Neural cell (in vitro differentiated cells): ENCODE measurements at regions not wholly inside any gene's neighbourhood (a gene's known extent, or its start where the extent isn't known, plus 50 kb on each side); places are given as distances from the start of the nearest gene placed in this dataset.

Source experiments
- H2AFZ ChIP-seq: fragments of 200-600, 300-800 bp; sonication (generic), shearing (Covaris generic); 2 replicates; pipeline ENCODE4 v1.6.0; 2014; ENCODE audit warnings: low read depth, mild to moderate bottlenecking, antibody characterized with exemption, low read length, moderate library complexity
- H3F3A ChIP-seq: fragments of 200-600 bp; shearing (Covaris generic); 2 replicates; pipeline ENCODE4 v1.6.1; 2016; ENCODE audit warnings: mild to moderate bottlenecking, moderate library complexity, mixed read lengths, antibody characterized with exemption, low read length; ENCODE audit not compliant: insufficient read depth, poor library complexity, severe bottlenecking
- H3K27ac ChIP-seq: fragments of 200-600, 300-800 bp; sonication (generic), shearing (Covaris generic); 2 replicates; pipeline ENCODE4 v1.5.1; 2014; ENCODE audit warnings: mild to moderate bottlenecking, low read length, moderate library complexity
- H3K27me3 ChIP-seq: fragments of 300-800, 200-600 bp; sonication (generic), shearing (Covaris generic); 2 replicates; pipeline ENCODE4 v1.6.0; 2014; ENCODE audit warnings: mild to moderate bottlenecking, low read depth, low read length, moderate library complexity; ENCODE audit not compliant: insufficient read depth
- H3K36me3 ChIP-seq: fragments of 300-800, 200-600 bp; sonication (generic), shearing (Covaris generic); 2 replicates; pipeline ENCODE4 v1.5.1; 2014; ENCODE audit warnings: mild to moderate bottlenecking, antibody characterized with exemption, low read length, moderate library complexity; ENCODE audit not compliant: insufficient read depth
- H3K4me2 ChIP-seq: fragments of 300-800, 200-600 bp; sonication (generic), shearing (Covaris generic); 2 replicates; pipeline ENCODE4 v1.6.0; 2014; ENCODE audit warnings: mild to moderate bottlenecking, low read length
- H3K4me3 ChIP-seq: fragments of 300-800, 200-600 bp; sonication (generic), shearing (Covaris generic); 2 replicates; pipeline ENCODE4 v1.5.1; 2014; ENCODE audit warnings: mild to moderate bottlenecking, low read length, moderate library complexity
- H3K79me2 ChIP-seq: fragments of 200-600 bp; shearing (Covaris generic); replicated peaks from 2 replicates; pipeline ENCODE4 v1.6.0; 2014; ENCODE audit warnings: mild to moderate bottlenecking, low read length, moderate library complexity; ENCODE audit not compliant: insufficient read depth
- H3K9ac ChIP-seq: fragments of 300-800, 200-600 bp; sonication (generic), shearing (Covaris generic); 2 replicates; pipeline ENCODE4 v1.6.1; 2016; ENCODE audit warnings: mild to moderate bottlenecking, low read length, mixed read lengths
- H3K9me2 ChIP-seq: fragments of 200-600 bp; shearing (Covaris generic); 2 replicates; pipeline ENCODE4 v1.6.1; 2016; ENCODE audit warnings: mild to moderate bottlenecking, low read length, mixed read lengths; ENCODE audit not compliant: insufficient read depth
- H3K9me3 ChIP-seq: fragments of 200-600, 300-800 bp; sonication (generic), shearing (Covaris generic); 2 replicates; pipeline ENCODE4 v1.6.1; 2016; ENCODE audit warnings: mild to moderate bottlenecking, mixed run types, low read length, moderate library complexity, mixed read lengths
- H4K20me1 ChIP-seq: fragments of 200-600 bp; shearing (Covaris generic); 2 replicates; pipeline ENCODE4 v1.6.1; 2016; ENCODE audit warnings: mild to moderate bottlenecking, mixed run types; ENCODE audit not compliant: insufficient read depth
- EP300 ChIP-seq: fragments of 450-650 bp; conservative IDR thresholded peaks from 2 replicates; pipeline ENCODE4 v1.6.1; 2014; ENCODE audit warnings: antibody characterized with exemption, mild to moderate bottlenecking, moderate library complexity; ENCODE audit not compliant: poor library complexity, severe bottlenecking
- EZH2 ChIP-seq: fragments of 200-600, 300-800 bp; shearing (Covaris generic), sonication (generic); IDR thresholded peaks from 2 replicates; pipeline ENCODE4 v1.6.1; 2014; ENCODE audit warnings: antibody characterized with exemption, low read length, borderline replicate concordance, mild to moderate bottlenecking; ENCODE audit not compliant: insufficient read depth, poor library complexity, severe bottlenecking
- MXI1 ChIP-seq: fragments of 450-650 bp; conservative IDR thresholded peaks from 2 replicates; pipeline ENCODE4 v1.6.1; 2014; ENCODE audit warnings: antibody characterized with exemption, mild to moderate bottlenecking; ENCODE audit not compliant: poor library complexity, severe bottlenecking
- POLR2AphosphoS5 ChIP-seq: IDR thresholded peaks from 2 replicates; pipeline ENCODE4 v1.6.1; 2012
- RAD21 ChIP-seq: fragments of 450-650 bp; conservative IDR thresholded peaks from 2 replicates; pipeline ENCODE4 v1.6.1; 2014; ENCODE audit warnings: antibody characterized with exemption, mild to moderate bottlenecking, moderate library complexity
- SMC3 ChIP-seq: fragments of 450-650 bp; conservative IDR thresholded peaks from 2 replicates; pipeline ENCODE4 v1.6.1; 2014; ENCODE audit warnings: antibody characterized with exemption, mild to moderate bottlenecking, moderate library complexity; ENCODE audit not compliant: poor library complexity
- TAF1 ChIP-seq: IDR thresholded peaks from 2 replicates; pipeline ENCODE4 v1.6.1; 2012; ENCODE audit warnings: low read depth
- TF ChIP-seq, protein P1 (sequence below): fragments of 450-650 bp; IDR thresholded peaks from 2 replicates; pipeline ENCODE4 v1.5.1; 2014; ENCODE audit warnings: antibody characterized with exemption, mild to moderate bottlenecking, moderate library complexity; ENCODE audit not compliant: poor library complexity, severe bottlenecking
- TF ChIP-seq, protein P2 (sequence below): IDR thresholded peaks from 2 replicates; pipeline ENCODE4 v1.6.1; 2012; ENCODE audit warnings: borderline replicate concordance

DNA sequence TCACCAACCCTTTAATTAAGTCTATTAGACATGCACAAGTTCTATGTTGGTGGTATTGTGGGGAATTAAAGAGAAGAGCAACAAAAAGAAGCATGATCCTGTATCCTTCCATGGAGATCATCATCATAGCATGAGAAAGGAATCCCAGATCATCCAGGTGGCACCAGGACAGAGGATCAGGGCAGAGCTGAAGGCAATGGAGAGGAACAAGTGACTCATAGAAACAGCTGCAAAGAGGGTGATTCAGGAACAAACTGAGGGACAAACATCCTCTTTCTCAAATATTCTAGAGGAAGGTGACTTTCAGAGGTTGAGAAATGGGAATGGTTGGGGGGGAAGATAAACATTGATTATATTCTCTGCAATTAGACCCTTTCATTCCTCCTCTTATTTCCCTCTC, 105.5 kb upstream of the OTUD4 start:
- Histone ChIP-seq H3K4me3 (no peak overlapping the region), H3K9me2 (no peaks in the 10 kb centered on the region), H3K36me3 (no peaks in the 10 kb centered on the region), H3K4me2 (no peak overlapping the region), H3K9ac (no peak overlapping the region), H3K27me3 (no peaks in the 10 kb centered on the region), H3F3A (no peaks in the 10 kb centered on the region), H3K27ac (no peak overlapping the region), H4K20me1 (no peaks in the 10 kb centered on the region), H3K79me2 (no peaks in the 10 kb centered on the region), H3K9me3 (no peaks in the 10 kb centered on the region), H2AFZ (no peak overlapping the region)
- TF ChIP-seq, protein P1, sequence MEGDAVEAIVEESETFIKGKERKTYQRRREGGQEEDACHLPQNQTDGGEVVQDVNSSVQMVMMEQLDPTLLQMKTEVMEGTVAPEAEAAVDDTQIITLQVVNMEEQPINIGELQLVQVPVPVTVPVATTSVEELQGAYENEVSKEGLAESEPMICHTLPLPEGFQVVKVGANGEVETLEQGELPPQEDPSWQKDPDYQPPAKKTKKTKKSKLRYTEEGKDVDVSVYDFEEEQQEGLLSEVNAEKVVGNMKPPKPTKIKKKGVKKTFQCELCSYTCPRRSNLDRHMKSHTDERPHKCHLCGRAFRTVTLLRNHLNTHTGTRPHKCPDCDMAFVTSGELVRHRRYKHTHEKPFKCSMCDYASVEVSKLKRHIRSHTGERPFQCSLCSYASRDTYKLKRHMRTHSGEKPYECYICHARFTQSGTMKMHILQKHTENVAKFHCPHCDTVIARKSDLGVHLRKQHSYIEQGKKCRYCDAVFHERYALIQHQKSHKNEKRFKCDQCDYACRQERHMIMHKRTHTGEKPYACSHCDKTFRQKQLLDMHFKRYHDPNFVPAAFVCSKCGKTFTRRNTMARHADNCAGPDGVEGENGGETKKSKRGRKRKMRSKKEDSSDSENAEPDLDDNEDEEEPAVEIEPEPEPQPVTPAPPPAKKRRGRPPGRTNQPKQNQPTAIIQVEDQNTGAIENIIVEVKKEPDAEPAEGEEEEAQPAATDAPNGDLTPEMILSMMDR: no peak
- TF ChIP-seq SMC3 (no peak), RAD21 (no peak), POLR2AphosphoS5 (no peak), EZH2 (no peak), MXI1 (no peak), EP300 (no peak)
- TF ChIP-seq, protein P2, sequence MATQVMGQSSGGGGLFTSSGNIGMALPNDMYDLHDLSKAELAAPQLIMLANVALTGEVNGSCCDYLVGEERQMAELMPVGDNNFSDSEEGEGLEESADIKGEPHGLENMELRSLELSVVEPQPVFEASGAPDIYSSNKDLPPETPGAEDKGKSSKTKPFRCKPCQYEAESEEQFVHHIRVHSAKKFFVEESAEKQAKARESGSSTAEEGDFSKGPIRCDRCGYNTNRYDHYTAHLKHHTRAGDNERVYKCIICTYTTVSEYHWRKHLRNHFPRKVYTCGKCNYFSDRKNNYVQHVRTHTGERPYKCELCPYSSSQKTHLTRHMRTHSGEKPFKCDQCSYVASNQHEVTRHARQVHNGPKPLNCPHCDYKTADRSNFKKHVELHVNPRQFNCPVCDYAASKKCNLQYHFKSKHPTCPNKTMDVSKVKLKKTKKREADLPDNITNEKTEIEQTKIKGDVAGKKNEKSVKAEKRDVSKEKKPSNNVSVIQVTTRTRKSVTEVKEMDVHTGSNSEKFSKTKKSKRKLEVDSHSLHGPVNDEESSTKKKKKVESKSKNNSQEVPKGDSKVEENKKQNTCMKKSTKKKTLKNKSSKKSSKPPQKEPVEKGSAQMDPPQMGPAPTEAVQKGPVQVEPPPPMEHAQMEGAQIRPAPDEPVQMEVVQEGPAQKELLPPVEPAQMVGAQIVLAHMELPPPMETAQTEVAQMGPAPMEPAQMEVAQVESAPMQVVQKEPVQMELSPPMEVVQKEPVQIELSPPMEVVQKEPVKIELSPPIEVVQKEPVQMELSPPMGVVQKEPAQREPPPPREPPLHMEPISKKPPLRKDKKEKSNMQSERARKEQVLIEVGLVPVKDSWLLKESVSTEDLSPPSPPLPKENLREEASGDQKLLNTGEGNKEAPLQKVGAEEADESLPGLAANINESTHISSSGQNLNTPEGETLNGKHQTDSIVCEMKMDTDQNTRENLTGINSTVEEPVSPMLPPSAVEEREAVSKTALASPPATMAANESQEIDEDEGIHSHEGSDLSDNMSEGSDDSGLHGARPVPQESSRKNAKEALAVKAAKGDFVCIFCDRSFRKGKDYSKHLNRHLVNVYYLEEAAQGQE: no peak

DNA sequence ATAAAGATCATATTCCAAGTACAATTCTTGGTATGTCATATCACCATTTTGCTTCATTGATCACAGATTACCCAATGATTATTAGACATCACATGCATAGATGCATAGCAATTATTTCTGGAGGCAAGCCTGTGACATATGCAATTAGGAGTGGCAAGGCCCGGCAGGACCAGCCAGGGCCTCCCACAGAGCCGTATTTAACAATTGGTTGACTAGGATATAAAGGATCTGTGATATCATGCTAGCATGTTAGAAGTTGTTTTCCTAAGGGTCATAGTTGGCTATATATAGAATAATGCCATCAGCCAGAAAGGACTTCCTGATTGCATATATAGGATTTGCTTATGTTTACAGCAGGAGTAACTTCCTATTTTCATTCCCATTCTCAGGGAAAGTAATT, 103.5 kb upstream of the OTUD4 start:
- Histone ChIP-seq H3K27me3 (no peaks in the 10 kb centered on the region), H3F3A (no peaks in the 10 kb centered on the region), H3K9me3 (no peaks in the 10 kb centered on the region), H3K4me2 (no peak overlapping the region), H2AFZ (no peak overlapping the region), H3K9me2 (no peaks in the 10 kb centered on the region), H3K4me3 (no peak overlapping the region), H4K20me1 (no peaks in the 10 kb centered on the region), H3K9ac (no peak overlapping the region), H3K36me3 (no peaks in the 10 kb centered on the region), H3K79me2 (no peaks in the 10 kb centered on the region), H3K27ac (no peak overlapping the region)
- TF ChIP-seq TAF1 (no peak), SMC3 (no peak), POLR2AphosphoS5 (no peak), EZH2 (no peak), RAD21 (no peak), MXI1 (no peak), EP300 (no peak)
- TF ChIP-seq, protein P1: no peak
- TF ChIP-seq, protein P2: no peak
